ENCODE measurements at regions not wholly inside any gene's neighbourhood (a gene's known extent, or its start where the extent isn't known, plus 50 kb on each side); places are given as distances from the start of the nearest gene placed in this dataset.

DNA sequence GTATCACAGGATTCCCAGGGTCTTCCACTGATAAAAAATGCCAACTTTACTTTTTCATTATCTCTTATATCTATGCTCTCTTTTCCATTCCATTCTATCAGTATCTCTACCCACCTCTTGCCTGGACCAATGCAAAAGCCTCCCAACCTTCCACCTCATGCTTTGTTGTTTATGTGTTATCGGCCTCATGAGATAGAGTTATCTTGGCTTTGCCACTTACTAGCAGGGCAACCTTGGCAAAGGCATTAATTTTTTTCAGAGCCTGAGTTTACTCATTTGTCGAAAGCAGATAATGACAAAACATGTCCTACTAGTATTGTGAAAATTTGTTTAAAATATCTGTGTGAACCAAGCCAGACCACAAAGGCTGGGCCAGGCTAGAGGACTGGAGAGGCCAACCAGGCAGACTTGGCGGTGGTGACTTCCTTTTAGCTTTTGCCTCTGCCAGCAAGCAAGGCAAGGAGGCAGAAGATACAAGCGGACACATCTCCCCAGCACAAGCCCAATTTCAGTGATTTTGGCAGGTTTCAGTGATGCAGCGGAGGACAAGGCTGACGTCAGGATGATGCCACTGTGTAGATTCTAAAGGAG lies 106.9 kb downstream of the ADAMTS15 start:
- no peak overlapping the region for H3K56ac ChIP-seq (ENCODE audit: insufficient read length, low read depth, low read length)
- no peaks in the 10 kb centered on the region; a peak in 2 of 5 replicates for H3K9me3 Mint-ChIP-seq
- H2BK120ac ChIP-seq (ENCODE audit: low read depth, low read length, poor library complexity, severe bottlenecking), result no peak overlapping the region
- H3K9ac ChIP-seq (ENCODE audit: extremely low read depth, insufficient read length, low read length), result no peak overlapping the region
- H4K8ac ChIP-seq (replicated peaks; ENCODE audit: insufficient read length, low read depth, low read length), result no peak overlapping the region
- no peak overlapping the region for H3K23ac ChIP-seq (ENCODE audit: insufficient read length, low read depth, low read length)
- no peaks in the 10 kb centered on the region for H3K27me3 ChIP-seq (ENCODE audit: insufficient read depth, low read length)
- H2BK12ac ChIP-seq (ENCODE audit: insufficient read length, low read depth, low read length), result no peak overlapping the region
- no peaks in the 10 kb centered on the region for H3K79me2 ChIP-seq (ENCODE audit: insufficient read depth, low read length)
- peaks cover 3 to 10% of the 10 kb centered on the region in 2 experiments for H3K4me1 Mint-ChIP-seq
- H4K91ac ChIP-seq (ENCODE audit: insufficient read length, low read depth, low read length), result no peak overlapping the region
- whole genome bisulfite sequencing (ENCODE audit: extremely low coverage, insufficient read length, low lambda C conversion rate), result no CpG with 5 or more reads among the region's 6 CpGs
- H2BK5ac ChIP-seq (ENCODE audit: insufficient read length, low read length), result no peak overlapping the region
- H3K18ac ChIP-seq (ENCODE audit: insufficient read length, low read depth, low read length), result no peak overlapping the region
- H3K4me3 Mint-ChIP-seq, result no peak overlapping the region
- no peaks in the 10 kb centered on the region for H3K9me3 ChIP-seq (ENCODE audit: control insufficient read depth, low read depth, low read length)
- H3K79me1 ChIP-seq (ENCODE audit: insufficient read depth, low read depth, low read length, poor library complexity, severe bottlenecking), result no peaks in the 10 kb centered on the region
- no peak overlapping the region for H2AFZ ChIP-seq (ENCODE audit: low read length)
- no peak overlapping the region for H2BK20ac ChIP-seq (ENCODE audit: low read depth, low read length, poor library complexity, severe bottlenecking)
- no peaks in the 10 kb centered on the region for H3K27me3 Mint-ChIP-seq (ENCODE audit: low read depth)
- no peak overlapping the region for H3K27ac ChIP-seq (ENCODE audit: insufficient read length, low read depth, low read length)
- H4K20me1 ChIP-seq (ENCODE audit: control insufficient read depth, insufficient read depth, insufficient read length), result no peaks in the 10 kb centered on the region
- no peak overlapping the region for H3K4me2 ChIP-seq (ENCODE audit: insufficient read depth, insufficient read length, low read length)
- H2BK15ac ChIP-seq (ENCODE audit: low read depth, low read length), result no peak overlapping the region
- H3K4ac ChIP-seq (ENCODE audit: low read depth, low read length), result no peak overlapping the region
- no peak overlapping the region for H2AK5ac ChIP-seq (ENCODE audit: insufficient read length, low read length)
- no peak overlapping the region for H3K14ac ChIP-seq (ENCODE audit: insufficient read depth, low read length)
- TF ChIP-seq, protein P1, sequence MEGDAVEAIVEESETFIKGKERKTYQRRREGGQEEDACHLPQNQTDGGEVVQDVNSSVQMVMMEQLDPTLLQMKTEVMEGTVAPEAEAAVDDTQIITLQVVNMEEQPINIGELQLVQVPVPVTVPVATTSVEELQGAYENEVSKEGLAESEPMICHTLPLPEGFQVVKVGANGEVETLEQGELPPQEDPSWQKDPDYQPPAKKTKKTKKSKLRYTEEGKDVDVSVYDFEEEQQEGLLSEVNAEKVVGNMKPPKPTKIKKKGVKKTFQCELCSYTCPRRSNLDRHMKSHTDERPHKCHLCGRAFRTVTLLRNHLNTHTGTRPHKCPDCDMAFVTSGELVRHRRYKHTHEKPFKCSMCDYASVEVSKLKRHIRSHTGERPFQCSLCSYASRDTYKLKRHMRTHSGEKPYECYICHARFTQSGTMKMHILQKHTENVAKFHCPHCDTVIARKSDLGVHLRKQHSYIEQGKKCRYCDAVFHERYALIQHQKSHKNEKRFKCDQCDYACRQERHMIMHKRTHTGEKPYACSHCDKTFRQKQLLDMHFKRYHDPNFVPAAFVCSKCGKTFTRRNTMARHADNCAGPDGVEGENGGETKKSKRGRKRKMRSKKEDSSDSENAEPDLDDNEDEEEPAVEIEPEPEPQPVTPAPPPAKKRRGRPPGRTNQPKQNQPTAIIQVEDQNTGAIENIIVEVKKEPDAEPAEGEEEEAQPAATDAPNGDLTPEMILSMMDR (conservative IDR thresholded peaks at IDR 0.05), result no peak
- no peaks in the 10 kb centered on the region for H3K36me3 Mint-ChIP-seq (ENCODE audit: insufficient read depth in 1 of 3, low read depth in 3 of 3)
- DNase-seq, result no peak
- H4K5ac ChIP-seq (ENCODE audit: insufficient read length, low read depth, low read length), result no peak overlapping the region
- no peak overlapping the region for H3K27ac Mint-ChIP-seq
- no peaks in the 10 kb centered on the region for H3K23me2 ChIP-seq (ENCODE audit: insufficient read length, low read depth, low read length, poor library complexity, severe bottlenecking)
- H3K4me1 ChIP-seq (ENCODE audit: insufficient read depth, low read length), result no peaks in the 10 kb centered on the region; the same call in 1 of the 2 replicates
- no peak overlapping the region for H3T11ph ChIP-seq (ENCODE audit: low read length)

Measured in H9 (cell line).